ENCODE measurements at regions not wholly inside any gene's neighbourhood (a gene's known extent, or its start where the extent isn't known, plus 50 kb on each side); places are given as distances from the start of the nearest gene placed in this dataset.
A peak's percentile ranks its signal among the peaks of the same experiment; 100 is the strongest.

GRCh38 chr4:184329659-184330400, 112.2 kb upstream of the ENPP6 start:
- Histone ChIP-seq H2AK5ac (ENCODE audit: insufficient read length, low read length) (no peak overlapping the region), H3K79me1 (ENCODE audit: insufficient read depth, low read depth, low read length, poor library complexity, severe bottlenecking) (no peaks in the 10 kb centered on the region), H3K18ac (ENCODE audit: insufficient read length, low read depth, low read length) (no peak overlapping the region), H3T11ph (ENCODE audit: low read length) (no peak overlapping the region), H3K56ac (ENCODE audit: insufficient read length, low read depth, low read length) (no peak overlapping the region), H2BK12ac (ENCODE audit: insufficient read length, low read depth, low read length) (no peak overlapping the region), H3K9me3 (ENCODE audit: control insufficient read depth, low read depth, low read length) (no peaks in the 10 kb centered on the region), H3K4me2 (ENCODE audit: insufficient read depth, insufficient read length, low read length) (no peak overlapping the region), H4K91ac (ENCODE audit: insufficient read length, low read depth, low read length) (no peak overlapping the region), H2BK5ac (ENCODE audit: insufficient read length, low read length) (no peak overlapping the region), H4K8ac (replicated peaks; ENCODE audit: insufficient read length, low read depth, low read length) (no peak overlapping the region), H3K4ac (ENCODE audit: low read depth, low read length) (no peak overlapping the region), H4K20me1 (ENCODE audit: control insufficient read depth, insufficient read depth, insufficient read length) (no peaks in the 10 kb centered on the region), H2AFZ (ENCODE audit: low read length) (no peak overlapping the region), H2BK120ac (ENCODE audit: low read depth, low read length, poor library complexity, severe bottlenecking) (no peak overlapping the region), H3K9ac (ENCODE audit: extremely low read depth, insufficient read length, low read length) (no peak overlapping the region), H3K14ac (ENCODE audit: insufficient read depth, low read length) (no peak overlapping the region), H3K23ac (ENCODE audit: insufficient read length, low read depth, low read length) (no peak overlapping the region), H3K4me1 (ENCODE audit: insufficient read depth, low read length) (no peaks in the 10 kb centered on the region), H4K5ac (ENCODE audit: insufficient read length, low read depth, low read length) (no peak overlapping the region), H3K27ac (ENCODE audit: insufficient read length, low read depth, low read length) (no peak overlapping the region), H3K79me2 (ENCODE audit: insufficient read depth, low read length) (no peaks in the 10 kb centered on the region), H3K27me3 (ENCODE audit: insufficient read depth, low read length) (no peaks in the 10 kb centered on the region), H2BK20ac (ENCODE audit: low read depth, low read length, poor library complexity, severe bottlenecking) (no peak overlapping the region), H3K23me2 (ENCODE audit: insufficient read length, low read depth, low read length, poor library complexity, severe bottlenecking) (no peaks in the 10 kb centered on the region), H2BK15ac (ENCODE audit: low read depth, low read length) (no peak overlapping the region)
- no peak for DNase-seq
- peaks cover 6 to 28% of the 10 kb centered on the region in 2 experiments; a peak in 3 of 4 replicates for H3K4me1 Mint-ChIP-seq
- H3K9me3 Mint-ChIP-seq, result peaks cover 9 to 12% of the 10 kb centered on the region in 2 experiments; a peak in 3 of 5 replicates
- TF ChIP-seq CTCF (conservative IDR thresholded peaks at IDR 0.05), result no peak
- peaks cover 0 to 12% (median 4%) of the 10 kb centered on the region in 3 experiments; a peak in 4 of 7 replicates for H3K36me3 Mint-ChIP-seq (ENCODE audit: insufficient read depth in 1 of 3, low read depth in 3 of 3)
- H3K27me3 Mint-ChIP-seq (ENCODE audit: low read depth), result no peaks in the 10 kb centered on the region
- peak overlapping the region in 1 of 3 experiments; percentile 41; a peak in 1 of 7 replicates for H3K27ac Mint-ChIP-seq
- H3K4me3 Mint-ChIP-seq, result no peak overlapping the region
- WGBS (ENCODE audit: extremely low coverage, insufficient read length, low lambda C conversion rate), result no CpG with 5 or more reads among the region's 14 CpGs
